ENCODE measurements at regions not wholly inside any gene's neighbourhood (a gene's known extent, or its start where the extent isn't known, plus 50 kb on each side); places are given as distances from the start of the nearest gene placed in this dataset.

- Histone ChIP-seq H3K27me3 (ENCODE audit: insufficient read depth, low read length) (no peaks in the 10 kb centered on the region), H3K27ac (ENCODE audit: low read depth, low read length) (no peak overlapping the region), H3K9me2 (ENCODE audit: insufficient read depth) (no peaks in the 10 kb centered on the region), H3K4me2 (ENCODE audit: low read length) (no peak overlapping the region), H3K9ac (ENCODE audit: low read length) (no peak overlapping the region), H3K4me3 (replicated peaks in 1 of 2; ENCODE audit: low read depth in 1 of 2, low read length in 2 of 2) (no peak overlapping the region), H3K4me1 (ENCODE audit: control insufficient read depth in 1 of 2, insufficient read depth in 2 of 2, low read length in 2 of 2) (peaks cover 0 to 2% of the 10 kb centered on the region in 2 experiments; a peak in 1 of 4 replicates), H4K20me1 (ENCODE audit: insufficient read depth) (no peaks in the 10 kb centered on the region), H3K36me3 (ENCODE audit: control insufficient read depth in 1 of 2, insufficient read depth in 2 of 2, low read length in 2 of 2) (no peaks in the 10 kb centered on the region), H3K9me3 (ENCODE audit: control insufficient read depth in 1 of 2, insufficient read depth in 1 of 2, low read depth in 1 of 2, low read length in 2 of 2) (no peaks in the 10 kb centered on the region), H2AFZ (ENCODE audit: low read depth, low read length, poor library complexity, severe bottlenecking) (no peak overlapping the region), H3K79me2 (ENCODE audit: insufficient read depth, low read length) (no peaks in the 10 kb centered on the region)
- ATAC-seq (no peak), DNase-seq (ENCODE audit: low read depth, low spot score) (no peak)
- RAD21 ChIA-PET (ENCODE audit: low non-redundant PET in 1 of 2, low total read pairs in 2 of 2, uncharacterized antibody in 2 of 2, unreplicated experiment in 2 of 2), result no interaction called here
- BruUV-seq (replicated peaks), result no TSS peak
- POLR2A ChIA-PET, result no interaction called here
- TF ChIP-seq REST (IDR thresholded peaks at IDR 0.05; ENCODE audit: low read depth) (no peak), FOSL1 (IDR thresholded peaks at IDR 0.05; ENCODE audit: low read depth) (no peak), ELF1 (IDR thresholded peaks at IDR 0.05; ENCODE audit: borderline replicate concordance, low read depth) (no peak), CBX3 (IDR thresholded peaks at IDR 0.05; ENCODE audit: low read depth) (no peak), JUND (IDR thresholded peaks at IDR 0.05) (no peak)
- TF ChIP-seq, protein P1, sequence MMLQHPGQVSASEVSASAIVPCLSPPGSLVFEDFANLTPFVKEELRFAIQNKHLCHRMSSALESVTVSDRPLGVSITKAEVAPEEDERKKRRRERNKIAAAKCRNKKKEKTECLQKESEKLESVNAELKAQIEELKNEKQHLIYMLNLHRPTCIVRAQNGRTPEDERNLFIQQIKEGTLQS (IDR thresholded peaks at IDR 0.05), result no peak
- CTCF ChIA-PET, result no interaction called here
- intact Hi-C loops (cut with micrococcal nuclease), result no loop called here
These were observed 157.6 kb upstream of the AGR3 start for GRCh38 chr7:17039372-17039771.

- Histone ChIP-seq H4K20me1 (ENCODE audit: insufficient read depth) (no peaks in the 10 kb centered on the region), H3K79me2 (ENCODE audit: insufficient read depth, low read length) (no peaks in the 10 kb centered on the region), H3K9me2 (ENCODE audit: insufficient read depth) (no peaks in the 10 kb centered on the region), H2AFZ (ENCODE audit: low read depth, low read length, poor library complexity, severe bottlenecking) (no peak overlapping the region), H3K9me3 (ENCODE audit: control insufficient read depth in 1 of 2, insufficient read depth in 1 of 2, low read depth in 1 of 2, low read length in 2 of 2) (no peaks in the 10 kb centered on the region), H3K9ac (ENCODE audit: low read length) (no peak overlapping the region), H3K36me3 (ENCODE audit: control insufficient read depth in 1 of 2, insufficient read depth in 2 of 2, low read length in 2 of 2) (no peaks in the 10 kb centered on the region), H3K4me2 (ENCODE audit: low read length) (no peak overlapping the region), H3K27me3 (ENCODE audit: insufficient read depth, low read length) (no peaks in the 10 kb centered on the region), H3K27ac (ENCODE audit: low read depth, low read length) (no peak overlapping the region), H3K4me3 (replicated peaks in 1 of 2; ENCODE audit: low read depth in 1 of 2, low read length in 2 of 2) (no peak overlapping the region), H3K4me1 (ENCODE audit: control insufficient read depth in 1 of 2, insufficient read depth in 2 of 2, low read length in 2 of 2) (peaks cover 0 to 2% of the 10 kb centered on the region in 2 experiments; a peak in 1 of 4 replicates)
- POLR2A ChIA-PET, result no interaction called here
- DNase-seq (ENCODE audit: low read depth, low spot score), result no peak
- RAD21 ChIA-PET (ENCODE audit: low non-redundant PET in 1 of 2, low total read pairs in 2 of 2, uncharacterized antibody in 2 of 2, unreplicated experiment in 2 of 2), result no interaction called here
- intact Hi-C loops (cut with micrococcal nuclease), result no loop called here
- no peak for ATAC-seq
- CTCF ChIA-PET, result no interaction called here
- no TSS peak for BruUV-seq (replicated peaks)
- TF ChIP-seq REST (IDR thresholded peaks at IDR 0.05; ENCODE audit: low read depth) (no peak), ZFX (IDR thresholded peaks at IDR 0.05) (no peak), SRF (IDR thresholded peaks at IDR 0.05; ENCODE audit: low read depth) (no peak), EZH2 (IDR thresholded peaks at IDR 0.05) (no peak), SP1 (IDR thresholded peaks at IDR 0.05; ENCODE audit: low read depth) (no peak), ELF1 (IDR thresholded peaks at IDR 0.05; ENCODE audit: borderline replicate concordance, low read depth) (no peak)
- TF ChIP-seq, protein P2, sequence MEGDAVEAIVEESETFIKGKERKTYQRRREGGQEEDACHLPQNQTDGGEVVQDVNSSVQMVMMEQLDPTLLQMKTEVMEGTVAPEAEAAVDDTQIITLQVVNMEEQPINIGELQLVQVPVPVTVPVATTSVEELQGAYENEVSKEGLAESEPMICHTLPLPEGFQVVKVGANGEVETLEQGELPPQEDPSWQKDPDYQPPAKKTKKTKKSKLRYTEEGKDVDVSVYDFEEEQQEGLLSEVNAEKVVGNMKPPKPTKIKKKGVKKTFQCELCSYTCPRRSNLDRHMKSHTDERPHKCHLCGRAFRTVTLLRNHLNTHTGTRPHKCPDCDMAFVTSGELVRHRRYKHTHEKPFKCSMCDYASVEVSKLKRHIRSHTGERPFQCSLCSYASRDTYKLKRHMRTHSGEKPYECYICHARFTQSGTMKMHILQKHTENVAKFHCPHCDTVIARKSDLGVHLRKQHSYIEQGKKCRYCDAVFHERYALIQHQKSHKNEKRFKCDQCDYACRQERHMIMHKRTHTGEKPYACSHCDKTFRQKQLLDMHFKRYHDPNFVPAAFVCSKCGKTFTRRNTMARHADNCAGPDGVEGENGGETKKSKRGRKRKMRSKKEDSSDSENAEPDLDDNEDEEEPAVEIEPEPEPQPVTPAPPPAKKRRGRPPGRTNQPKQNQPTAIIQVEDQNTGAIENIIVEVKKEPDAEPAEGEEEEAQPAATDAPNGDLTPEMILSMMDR (IDR thresholded peaks at IDR 0.05 in 2 of 3, conservative IDR thresholded peaks at IDR 0.05 in 1 of 3; ENCODE audit: borderline replicate concordance in 1 of 3, insufficient read depth in 1 of 3, low read depth in 2 of 3, low read length in 2 of 3), result no peak
- TF ChIP-seq, protein P3, sequence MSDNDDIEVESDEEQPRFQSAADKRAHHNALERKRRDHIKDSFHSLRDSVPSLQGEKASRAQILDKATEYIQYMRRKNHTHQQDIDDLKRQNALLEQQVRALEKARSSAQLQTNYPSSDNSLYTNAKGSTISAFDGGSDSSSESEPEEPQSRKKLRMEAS (IDR thresholded peaks at IDR 0.05), result no peak
These were observed 158.9 kb upstream of the AGR3 start for GRCh38 chr7:17040716-17041115.

Measured in HCT116 (cell line).